Neural progenitor cell (in vitro differentiated cells): ENCODE measurements at regions not wholly inside any gene's neighbourhood (a gene's known extent, or its start where the extent isn't known, plus 50 kb on each side); places are given as distances from the start of the nearest gene placed in this dataset.

Experiments
- EZH2 ChIP-seq: fragments of 200-600 bp; sonication (generic); IDR thresholded peaks from 2 replicates; pipeline ENCODE4 v1.6.1; 2017; ENCODE audit warnings: antibody characterized with exemption, mild to moderate bottlenecking, moderate library complexity
- TF ChIP-seq, protein P1 (sequence below): fragments of 200-600 bp; sonication (generic); IDR thresholded peaks from 2 replicates; pipeline ENCODE4 v1.5.1; 2017; ENCODE audit warnings: antibody characterized with exemption, mild to moderate bottlenecking

DNA sequence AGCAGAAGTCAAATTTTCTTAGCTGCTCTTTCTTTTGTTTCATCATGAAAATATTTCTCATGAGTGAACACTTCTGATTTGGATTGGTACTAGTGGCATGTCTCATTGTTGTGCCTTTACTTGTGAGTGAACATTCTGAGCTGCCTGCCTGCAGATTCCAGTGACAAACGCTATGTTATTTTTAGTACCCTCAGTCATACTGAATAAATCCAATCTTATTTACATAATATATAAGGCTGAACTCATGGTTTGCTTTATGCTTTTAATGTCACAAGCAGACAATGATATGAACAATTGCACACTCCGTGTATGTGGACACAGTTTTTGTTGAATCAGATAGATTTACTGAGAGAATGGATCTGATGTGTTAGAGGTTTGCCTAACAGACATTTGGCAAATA is 67.8 kb downstream of the ACTBL2 start:
- TF ChIP-seq, protein P1, sequence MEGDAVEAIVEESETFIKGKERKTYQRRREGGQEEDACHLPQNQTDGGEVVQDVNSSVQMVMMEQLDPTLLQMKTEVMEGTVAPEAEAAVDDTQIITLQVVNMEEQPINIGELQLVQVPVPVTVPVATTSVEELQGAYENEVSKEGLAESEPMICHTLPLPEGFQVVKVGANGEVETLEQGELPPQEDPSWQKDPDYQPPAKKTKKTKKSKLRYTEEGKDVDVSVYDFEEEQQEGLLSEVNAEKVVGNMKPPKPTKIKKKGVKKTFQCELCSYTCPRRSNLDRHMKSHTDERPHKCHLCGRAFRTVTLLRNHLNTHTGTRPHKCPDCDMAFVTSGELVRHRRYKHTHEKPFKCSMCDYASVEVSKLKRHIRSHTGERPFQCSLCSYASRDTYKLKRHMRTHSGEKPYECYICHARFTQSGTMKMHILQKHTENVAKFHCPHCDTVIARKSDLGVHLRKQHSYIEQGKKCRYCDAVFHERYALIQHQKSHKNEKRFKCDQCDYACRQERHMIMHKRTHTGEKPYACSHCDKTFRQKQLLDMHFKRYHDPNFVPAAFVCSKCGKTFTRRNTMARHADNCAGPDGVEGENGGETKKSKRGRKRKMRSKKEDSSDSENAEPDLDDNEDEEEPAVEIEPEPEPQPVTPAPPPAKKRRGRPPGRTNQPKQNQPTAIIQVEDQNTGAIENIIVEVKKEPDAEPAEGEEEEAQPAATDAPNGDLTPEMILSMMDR = no peak
- TF ChIP-seq EZH2 = no peak
